Islet of Langerhans (tissue), 1 donor: ENCODE measurements at regions not wholly inside any gene's neighbourhood (a gene's known extent, or its start where the extent isn't known, plus 50 kb on each side); places are given as distances from the start of the nearest gene placed in this dataset.

Experiments
- FAIRE-seq: peaks from one replicate; lab custom pipeline; 2011; peaks lifted over from hg19 to GRCh38; lab: Jason Lieb, UNC

DNA sequence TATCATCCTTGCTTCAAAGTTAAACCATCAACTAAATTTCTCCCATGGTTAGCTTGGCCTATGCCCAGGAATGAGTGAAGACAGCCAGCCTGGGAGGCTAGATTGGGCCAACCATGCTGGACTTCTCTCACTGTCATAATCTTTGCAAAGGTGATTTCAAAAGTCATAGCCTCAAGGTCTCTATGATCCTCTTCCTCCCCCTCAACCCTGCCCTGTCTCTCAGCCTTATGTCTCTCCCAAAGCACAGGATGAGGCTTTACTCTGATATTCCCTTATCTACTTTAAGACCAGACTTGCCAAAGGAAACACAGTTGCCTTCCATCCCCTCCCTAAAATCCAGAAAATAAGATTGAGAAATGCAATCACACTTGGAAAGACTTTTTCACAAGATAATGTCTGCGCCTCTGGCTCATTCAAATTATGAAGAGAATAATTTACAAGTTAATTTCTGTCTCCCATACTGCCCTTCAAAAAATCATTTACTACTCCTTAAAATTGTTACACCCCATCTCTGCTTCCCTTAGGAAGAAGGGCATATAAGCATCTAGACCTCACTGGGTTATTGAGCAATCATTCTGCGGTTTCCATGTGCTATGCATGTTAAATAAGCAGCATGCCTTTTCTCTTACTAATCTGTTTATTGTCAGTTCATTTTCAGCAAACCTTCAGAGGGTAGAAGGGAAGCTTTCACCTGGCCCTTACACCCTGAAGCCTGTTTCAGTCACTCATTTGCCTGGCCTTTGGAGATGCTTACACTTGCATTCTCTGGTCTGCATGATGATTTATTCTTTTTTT lies 113.8 kb upstream of the ANKRD55 start:
- no peak for FAIRE-seq

DNA sequence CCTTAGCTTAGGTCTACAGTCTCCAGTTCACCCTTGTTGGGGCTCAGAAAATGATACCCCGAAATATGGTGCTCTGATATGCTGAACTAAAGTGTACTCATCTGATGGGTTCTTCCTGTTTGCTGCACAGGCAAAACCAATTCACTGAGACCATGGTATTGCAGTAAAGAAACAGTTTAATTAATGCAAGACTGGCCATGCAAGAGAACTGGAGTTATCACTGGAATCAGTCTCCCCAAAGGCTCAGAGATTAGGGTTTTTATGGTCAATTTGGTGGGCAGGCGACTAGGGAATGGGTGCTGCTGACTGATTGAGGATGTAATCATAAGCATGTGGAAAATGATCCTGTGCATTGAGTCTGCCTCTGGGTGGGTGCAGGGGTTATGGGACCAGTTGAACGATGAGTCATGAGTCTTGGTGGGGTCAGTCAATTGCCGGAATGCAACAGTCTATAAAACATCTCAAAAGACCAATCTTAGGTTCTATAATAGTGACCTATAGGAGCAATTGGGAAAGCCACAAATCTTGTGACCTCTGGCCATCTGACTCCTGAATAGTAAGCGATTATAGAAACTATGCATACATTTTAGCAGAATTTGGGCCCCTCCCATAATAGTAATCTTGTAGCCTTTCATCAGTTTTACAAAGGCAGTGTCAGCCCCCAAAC lies 113.0 kb upstream of the ANKRD55 start:
- no peak for FAIRE-seq

DNA sequence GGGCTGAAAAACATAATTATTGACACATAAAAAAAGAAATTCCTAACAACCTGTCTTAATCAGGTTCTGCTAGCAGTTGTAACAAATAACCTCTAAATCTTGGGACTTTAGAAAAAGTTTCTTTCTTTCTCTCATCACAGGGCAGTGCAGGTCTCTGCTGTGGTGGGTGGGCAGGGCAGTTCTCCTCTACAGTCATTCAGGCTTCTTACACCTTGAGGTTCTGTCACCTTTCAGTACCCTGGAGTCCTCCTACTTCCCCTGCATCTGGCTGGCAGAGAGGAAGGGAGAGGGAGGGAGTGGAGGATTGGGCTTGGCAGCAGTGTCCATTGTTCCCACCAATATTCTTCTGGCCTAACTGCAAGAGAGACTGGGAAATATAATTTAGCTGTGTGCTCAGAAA lies 112.2 kb upstream of the ANKRD55 start:
- FAIRE-seq: no peak

DNA sequence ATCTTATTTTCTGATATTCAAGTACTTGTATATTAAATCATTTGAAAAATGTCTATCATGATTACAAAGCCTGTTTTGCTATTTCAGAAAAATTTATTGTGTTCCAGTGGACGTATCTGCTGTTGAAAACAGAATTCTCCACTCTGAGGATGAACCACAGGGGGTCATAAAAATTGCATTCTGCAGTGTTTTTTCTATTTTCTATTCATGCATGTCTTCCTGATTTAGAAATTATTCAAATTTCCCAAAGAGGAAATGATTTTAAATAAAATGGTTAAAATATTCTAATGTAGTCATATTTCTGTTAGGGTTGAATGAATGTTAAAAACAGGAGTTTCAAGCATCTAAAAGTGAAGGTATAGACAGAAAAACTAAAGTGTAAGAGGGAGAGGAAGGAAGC lies 111.5 kb upstream of the ANKRD55 start:
- FAIRE-seq: no peak

DNA sequence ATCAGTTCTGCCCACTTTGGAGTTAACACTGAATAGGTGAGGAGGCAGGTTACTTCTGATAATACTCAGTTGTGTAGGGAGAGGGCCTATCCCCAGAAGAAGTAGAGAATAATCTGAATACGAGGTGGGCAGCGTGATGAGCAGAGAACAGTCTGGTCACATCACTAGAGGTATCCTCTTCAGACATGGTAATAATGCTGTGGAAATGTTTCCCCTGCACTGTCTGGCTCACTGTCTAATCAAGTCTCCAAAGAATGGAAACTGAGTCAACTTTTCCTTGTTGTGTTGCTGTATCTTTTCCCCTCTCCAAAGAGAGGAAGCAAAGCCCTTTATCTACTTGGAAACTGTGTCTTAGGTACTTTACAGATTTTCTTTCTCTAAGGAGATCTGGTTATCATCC lies 110.9 kb upstream of the ANKRD55 start:
- no peak for FAIRE-seq

DNA sequence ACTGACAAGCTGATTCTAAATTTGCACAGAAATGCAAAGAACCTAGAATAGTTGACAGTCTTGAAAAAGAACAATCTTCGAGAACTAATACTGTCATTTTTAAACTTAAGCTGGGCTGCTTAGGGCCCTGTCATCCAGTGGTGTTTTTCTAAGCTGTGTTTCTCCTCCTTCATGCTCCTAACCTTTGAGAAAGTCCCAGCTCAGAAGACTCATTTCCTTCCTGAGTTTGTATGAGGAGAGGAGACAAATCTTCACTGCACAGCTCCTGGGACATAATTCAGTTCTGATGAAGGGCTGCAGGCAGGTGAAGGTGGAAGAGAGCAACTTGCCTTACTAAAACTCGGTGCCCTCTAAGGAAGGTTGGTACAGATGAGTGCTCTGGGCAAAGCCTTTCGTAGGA lies 109.5 kb upstream of the ANKRD55 start:
- FAIRE-seq: no peak

DNA sequence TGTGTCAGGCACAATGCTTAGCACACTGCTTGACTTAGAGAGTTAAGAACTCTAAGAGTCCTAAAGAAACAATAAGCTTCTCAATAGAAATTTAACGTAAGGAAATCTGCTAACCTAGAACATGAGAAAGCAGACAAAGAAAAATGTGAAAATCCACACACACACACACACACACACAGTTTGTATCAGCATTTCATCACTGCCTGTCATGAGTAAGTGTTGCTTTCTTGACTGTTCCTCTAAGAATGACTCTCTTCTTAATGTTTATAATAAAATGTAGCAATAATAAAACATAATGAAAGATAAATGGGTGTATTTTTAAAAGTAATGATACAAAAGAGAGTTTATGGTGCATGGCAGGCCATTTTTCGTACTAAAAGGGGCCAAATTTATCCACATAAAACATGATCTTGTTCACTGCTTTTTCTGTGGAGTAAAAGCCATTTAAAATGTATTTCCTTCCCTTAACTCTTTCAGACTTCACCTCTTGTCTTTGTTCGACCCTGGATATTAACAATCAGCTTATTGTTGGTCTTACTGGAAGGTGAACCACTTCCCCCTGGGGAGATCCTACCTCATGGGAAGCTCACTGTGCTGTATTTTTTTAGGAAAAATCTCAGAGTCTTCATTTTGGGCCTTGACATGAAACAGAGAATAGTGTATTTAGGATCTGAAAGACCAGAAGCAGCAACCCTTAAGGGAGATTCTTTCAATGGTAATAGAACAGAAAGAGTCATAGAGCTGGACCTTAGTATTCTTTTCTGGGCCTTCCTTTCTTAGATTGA lies 107.3 kb upstream of the ANKRD55 start:
- FAIRE-seq: no peak

DNA sequence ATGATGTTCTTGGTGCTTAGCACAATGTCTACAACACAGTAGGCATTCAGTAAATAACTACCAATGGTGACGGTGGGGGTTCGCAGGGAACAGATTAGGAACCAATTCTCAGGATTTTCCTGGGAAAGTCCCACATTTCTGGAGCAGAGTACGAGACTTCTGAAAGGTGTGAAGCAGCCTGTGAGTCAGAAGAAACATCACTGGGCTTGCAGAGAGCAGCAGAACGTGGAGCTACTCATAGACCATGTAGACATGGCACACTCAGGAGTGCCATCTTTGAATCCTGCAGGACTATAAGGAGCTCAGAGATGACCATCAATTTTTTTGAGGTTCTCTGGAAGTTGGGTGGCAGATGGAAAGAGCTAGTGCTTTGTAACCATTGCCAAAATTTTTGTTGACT lies 106.6 kb upstream of the ANKRD55 start:
- FAIRE-seq: no peak

DNA sequence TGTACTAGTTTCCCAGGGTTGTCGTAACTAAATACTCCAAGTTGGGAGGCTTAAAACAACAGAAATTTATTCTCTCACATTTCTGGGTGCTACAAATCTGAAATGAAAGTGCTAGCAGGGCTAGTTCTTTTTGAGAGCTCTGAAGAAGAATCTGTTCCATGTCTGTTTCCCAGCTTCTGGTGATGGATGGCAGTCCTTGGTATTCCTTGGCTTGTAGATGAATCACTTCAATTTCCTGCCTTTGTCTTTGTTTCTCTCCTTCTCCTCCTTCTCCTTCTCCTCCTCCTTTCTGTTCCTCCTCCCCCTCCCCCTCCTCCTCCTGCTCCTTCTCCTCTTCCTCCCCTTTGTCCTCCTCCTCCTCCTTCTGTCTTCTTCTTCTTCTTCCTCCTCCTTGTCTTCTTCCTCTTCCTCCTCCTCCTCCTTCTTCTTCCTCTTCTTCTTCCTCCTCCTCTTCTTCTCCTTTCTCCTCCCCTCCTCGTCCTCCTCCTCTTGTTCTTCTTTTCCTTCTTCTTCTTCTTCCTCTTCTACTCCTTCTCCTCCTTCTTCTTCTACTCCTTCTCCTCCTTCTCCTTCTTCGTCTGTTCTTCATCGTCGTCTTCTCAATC lies 104.7 kb upstream of the ANKRD55 start:
- FAIRE-seq: no peak

DNA sequence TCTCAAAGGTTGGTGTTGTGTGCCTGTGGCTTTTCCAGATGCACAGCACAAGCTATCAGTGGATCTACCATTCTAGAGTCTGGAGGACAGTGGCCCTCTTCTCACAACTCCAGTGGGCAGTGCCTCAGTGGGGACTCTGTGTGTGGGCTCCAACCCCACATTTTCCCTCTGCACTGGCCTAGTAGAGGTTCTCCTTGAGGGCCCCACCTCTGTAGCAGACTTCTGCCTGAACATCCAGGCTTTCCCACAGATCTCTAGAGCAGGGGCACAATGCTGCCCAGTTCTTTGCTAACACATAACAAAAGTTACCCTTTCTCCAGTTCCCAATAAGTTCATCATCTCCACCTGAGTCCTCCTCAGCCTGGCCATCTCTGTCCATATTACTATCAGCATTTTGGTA lies 102.1 kb upstream of the ANKRD55 start:
- FAIRE-seq: no peak

DNA sequence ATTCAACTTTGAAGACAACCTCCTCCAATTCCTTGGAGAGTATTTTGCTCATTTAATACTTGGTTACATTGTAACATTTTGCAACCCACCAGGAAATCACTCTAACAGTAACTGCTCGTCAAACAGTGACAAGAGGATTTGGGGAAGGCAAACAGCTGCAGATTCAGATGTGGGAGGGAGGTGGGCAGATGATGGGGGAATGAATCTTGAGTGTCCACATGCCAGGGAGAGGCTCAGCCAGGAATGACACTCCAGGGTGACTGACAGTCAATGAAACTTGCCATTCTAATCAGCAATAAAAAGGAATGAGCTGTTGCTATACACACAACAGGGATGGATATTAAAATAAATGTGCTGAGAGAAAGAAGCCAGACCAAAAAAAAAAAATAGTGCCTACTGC lies 97.7 kb upstream of the ANKRD55 start:
- no peak for FAIRE-seq

DNA sequence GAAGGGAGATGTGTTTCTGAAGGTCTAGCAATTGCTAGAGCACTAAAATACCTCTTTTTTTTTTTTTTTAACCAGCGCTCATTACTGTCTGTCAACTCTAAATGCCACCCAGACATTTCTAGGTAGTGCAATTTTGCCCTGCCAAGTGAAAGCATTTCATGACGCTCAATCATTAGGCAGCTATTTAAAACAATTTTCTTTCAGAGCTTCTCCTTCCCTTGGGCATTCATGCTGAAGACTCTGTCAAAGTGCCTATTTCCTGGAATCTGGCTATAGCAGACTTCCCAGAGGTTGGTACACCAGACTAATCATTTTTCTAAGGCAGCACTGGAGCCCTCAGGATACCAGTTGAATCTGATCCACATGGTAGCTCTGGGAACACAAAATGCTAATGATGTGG lies 97.0 kb upstream of the ANKRD55 start:
- FAIRE-seq: no peak

DNA sequence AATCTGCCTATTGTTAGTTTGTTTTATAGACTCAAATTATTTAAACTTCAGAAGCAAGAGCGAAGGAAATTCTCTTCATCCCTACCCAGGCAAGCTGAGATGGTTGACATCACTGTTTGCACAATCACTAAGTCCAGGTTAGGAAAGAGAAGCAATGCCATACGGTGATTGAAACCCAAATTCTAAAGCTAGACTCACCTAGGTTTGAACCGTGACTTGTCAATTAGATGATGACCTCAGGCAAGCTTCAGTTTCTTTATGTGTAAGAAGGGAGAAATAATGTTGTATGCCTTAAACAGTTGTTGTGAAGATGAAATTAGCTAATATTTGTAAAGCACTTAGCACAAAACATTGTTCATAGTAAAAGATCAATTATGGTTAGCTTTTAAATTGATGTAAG lies 96.5 kb upstream of the ANKRD55 start:
- no peak for FAIRE-seq

DNA sequence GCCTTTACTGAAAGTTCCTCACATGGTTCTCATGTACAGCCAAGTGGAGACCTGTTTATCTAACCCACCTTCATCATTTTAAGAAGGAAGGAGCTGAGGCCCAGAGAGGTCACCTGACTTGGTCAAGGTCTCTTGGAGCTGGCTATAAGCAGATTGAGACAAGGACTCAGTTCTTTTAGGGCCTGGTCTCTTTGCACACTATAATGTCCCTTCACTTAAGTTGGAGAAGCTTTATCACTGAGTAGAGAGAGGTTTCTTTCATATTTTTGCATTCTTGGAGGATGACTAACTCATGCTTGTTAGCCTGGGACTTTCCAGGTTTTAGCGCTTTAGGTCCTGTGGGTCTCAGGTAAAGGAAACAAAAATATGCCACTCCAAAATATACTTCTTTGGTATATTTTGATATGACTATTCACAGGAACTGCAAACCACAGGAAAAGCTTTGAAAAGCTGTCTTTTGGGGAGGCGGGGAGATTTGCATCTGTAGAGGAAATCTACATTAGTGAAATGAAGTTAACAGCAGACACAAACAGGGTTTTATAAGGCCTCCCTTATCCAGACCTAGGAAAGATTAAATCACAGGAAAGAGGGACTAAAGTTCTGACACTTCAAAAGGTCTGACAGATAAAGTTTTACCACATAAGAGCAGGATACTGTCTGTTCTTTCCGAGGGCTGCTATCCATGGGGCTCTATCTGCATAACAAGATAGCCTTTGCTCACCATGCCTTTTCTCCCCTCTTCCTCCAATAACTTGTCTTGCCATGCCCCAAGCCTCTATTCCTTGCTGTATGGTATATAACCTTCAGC lies 95.8 kb upstream of the ANKRD55 start:
- no peak for FAIRE-seq

DNA sequence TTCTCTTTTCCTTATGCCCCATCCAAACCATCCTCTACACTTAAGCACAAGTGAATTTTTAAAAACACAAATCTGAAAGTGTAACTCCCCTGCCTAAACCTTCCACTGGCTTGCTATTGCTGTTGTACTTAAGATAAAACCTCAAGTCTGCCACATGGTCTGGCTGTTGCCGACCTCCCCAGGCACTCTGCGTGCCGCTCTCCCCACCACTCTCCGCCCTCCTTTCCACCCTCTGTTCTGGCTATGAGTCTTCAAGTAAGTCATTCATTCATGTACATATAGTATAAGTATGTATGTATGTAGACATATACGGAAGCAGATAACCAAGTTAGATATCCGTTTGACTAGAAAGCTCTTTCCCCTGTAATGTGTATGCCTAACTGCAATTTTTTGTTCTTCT lies 94.7 kb upstream of the ANKRD55 start:
- no peak for FAIRE-seq

DNA sequence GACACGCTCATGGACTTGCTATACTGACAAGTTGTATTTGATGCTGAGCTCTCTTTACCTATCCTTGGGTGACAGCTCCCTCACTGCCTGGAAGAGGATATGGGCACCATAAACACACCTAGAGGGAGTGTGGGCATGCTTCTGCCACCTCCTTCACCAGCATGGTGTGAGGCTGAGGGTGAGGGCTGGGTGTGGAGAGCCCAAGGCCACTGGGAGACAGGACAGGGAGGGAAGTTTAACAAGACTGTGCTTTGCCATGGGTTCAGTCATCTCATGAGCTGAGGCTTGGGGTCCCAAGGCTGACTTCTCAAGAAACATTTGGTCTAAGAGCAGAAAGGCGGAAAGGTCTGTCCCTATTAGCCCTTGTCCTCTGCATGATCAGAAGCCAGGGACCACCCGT lies 93.6 kb upstream of the ANKRD55 start:
- FAIRE-seq: no peak

DNA sequence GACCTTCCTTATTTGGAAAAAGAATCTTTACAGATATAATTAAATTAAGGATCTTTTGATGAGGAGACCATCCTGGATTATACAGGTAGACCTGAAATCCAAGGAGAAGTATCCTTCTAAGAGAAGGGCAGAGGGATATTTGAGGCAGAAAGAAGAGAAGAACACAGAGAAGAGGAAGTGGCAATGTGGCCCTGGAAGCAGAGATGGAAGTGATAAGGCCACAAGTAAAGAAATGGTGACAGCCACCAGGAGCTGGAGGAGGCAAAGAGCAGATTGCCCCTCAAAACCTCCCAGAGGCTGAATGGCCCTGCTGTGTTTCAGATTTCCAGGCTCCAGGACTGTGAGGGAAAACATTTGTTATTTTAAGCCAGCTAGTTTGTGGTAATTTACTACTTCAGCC lies 93.0 kb upstream of the ANKRD55 start:
- FAIRE-seq: no peak

DNA sequence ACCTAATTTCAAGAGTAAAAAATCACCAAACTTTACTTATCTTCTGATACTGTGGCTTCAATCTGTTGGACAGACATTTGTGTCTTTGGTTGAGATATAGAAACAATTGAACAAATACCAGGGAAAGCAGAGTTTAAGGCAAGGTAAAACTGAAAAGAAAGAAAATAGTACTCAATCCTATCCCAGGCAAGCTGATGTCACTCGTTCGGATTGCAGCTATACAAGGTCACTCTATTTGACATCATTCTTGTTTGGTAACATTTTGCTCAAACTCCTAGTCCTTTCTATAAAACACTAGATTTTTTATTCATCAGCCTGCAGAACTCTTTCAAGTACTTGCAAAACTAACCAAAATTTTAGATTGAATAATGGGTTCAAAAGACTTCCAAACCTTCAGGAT lies 91.9 kb upstream of the ANKRD55 start:
- no peak for FAIRE-seq

DNA sequence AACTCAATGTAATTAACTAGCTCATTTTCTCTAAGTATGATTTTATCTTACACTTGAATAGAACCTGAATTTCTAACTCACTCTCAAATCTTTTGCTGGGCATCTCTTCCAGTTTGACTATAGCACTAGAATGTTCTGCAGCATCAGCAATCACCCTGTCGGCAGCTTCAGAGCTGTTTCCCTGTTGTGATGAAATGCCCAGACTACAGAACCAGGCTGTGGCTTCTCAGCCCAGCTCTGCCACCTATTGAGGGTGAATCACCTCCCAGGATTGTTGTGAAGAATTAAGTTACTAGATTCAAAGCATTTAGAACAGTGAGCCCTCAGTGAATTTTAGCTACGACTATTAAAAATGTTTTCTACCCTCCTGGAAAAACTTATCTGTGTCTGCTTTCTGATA lies 90.4 kb upstream of the ANKRD55 start:
- FAIRE-seq: no peak

DNA sequence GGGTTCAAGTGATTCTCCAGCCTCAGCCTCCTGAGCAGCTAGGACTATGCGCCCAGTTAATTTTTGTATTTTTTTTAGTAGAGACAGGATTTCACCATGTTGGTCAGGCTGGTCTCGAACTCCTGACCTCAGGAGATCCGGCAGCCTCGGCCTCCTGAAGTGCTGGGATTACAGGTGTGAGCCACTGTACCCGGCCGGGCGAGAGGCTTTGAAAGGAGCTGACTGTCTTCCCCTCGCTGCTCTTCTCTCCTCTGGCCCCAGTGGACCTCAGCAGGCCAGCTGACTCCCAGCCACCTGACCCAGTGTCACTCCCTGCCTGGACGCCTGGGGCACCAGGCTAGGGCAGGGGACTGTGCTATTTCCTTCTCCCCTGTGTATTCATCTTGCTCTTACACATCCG lies 89.5 kb upstream of the ANKRD55 start:
- FAIRE-seq: no peak

DNA sequence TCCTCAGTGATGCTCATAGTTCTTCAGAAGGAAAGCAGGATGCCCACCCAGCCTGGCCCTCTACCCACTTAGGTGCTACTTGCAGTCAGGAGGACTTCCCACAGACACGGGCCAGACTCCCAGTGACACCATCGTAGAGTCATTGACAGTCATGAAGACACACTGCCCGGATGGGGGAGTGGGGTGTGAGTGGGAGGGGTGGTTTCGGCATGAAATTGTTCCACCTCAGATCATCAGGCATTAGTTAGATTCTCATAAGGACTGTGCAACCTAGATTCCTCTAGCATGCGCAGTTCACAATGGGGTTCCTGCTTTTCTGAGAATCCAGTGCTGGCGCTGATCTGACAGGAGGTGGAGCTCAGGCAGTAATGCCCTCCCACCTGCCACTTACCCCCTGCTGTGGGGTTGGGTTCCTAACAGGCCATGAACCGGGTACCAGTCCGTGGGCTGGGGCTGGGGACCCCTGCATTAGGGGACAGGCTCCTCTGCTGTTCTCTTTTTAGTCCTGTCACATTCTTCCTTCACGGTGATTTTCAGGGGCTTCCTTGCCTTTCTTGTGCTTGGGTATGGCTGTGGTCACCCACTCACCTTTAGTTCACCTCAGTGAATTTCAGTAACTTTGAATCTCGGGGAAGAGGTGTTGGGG lies 88.2 kb upstream of the ANKRD55 start:
- no peak for FAIRE-seq

DNA sequence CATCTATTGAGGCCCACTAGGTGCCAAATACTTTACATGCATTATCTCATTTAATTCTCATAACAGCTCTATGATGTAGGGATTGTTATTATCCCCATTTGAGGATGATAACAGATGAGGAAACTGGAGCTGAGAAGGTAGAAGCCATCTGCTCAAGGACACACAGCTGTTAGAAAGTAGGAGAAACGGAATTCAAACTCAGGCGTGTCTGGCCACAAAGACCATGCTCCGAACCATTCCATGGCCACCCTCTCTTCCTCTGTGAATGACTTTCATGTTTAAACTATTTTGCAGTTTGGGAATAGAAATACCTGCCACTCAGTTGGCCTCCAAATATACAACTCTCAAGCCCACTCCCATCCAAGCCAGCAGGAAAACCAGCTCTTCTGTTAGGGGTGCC lies 87.6 kb upstream of the ANKRD55 start:
- no peak for FAIRE-seq
